Right lobe of liver (tissue), 6 donors: ENCODE measurements at regions not wholly inside any gene's neighbourhood (a gene's known extent, or its start where the extent isn't known, plus 50 kb on each side); places are given as distances from the start of the nearest gene placed in this dataset.

Experiments used
- ATAC-seq, 4 donors: fragments of 200-7000 bp; cut with Tn5 transposase; one replicate each; pipeline ENCODE4 v1.9.1; 2020; ENCODE audit warnings: mild to moderate bottlenecking in 4 of 4, moderate library complexity in 4 of 4
- DNase-seq, 3 donors: peaks; one replicate each; pipeline ENCODE4 v3.0.0-alpha.2; 2020
- H3K27ac ChIP-seq, 3 donors: fragments of 200-600 bp; one replicate each; pipeline ENCODE4 v1.8.0; 2022
- H3K27me3 ChIP-seq, 2 donors: fragments of 200-600 bp; one replicate each; pipeline ENCODE4 v1.8.0; 2022
- H3K36me3 ChIP-seq, 4 donors: fragments of 200-600 bp; sonication (generic) in 1 of 4; one replicate each; pipeline versions ENCODE4 v1.5.1 to v1.8.0; 2017 to 2022; ENCODE audit warnings: control low read depth in 1 of 4
- H3K4me1 ChIP-seq, 4 donors: fragments of 200-600 bp; sonication (generic) in 1 of 4; one replicate each; pipeline versions ENCODE4 v1.5.1 to v1.8.0; 2017 to 2022; ENCODE audit warnings: control low read depth in 1 of 4
- H3K4me3 ChIP-seq, 3 donors: fragments of 200-600 bp; one replicate each; pipeline ENCODE4 v1.8.0; 2022
- H3K9me3 ChIP-seq, 4 donors: fragments of 200-600 bp; sonication (generic) in 1 of 4; one replicate each; pipeline versions ENCODE4 v1.5.1 to v1.8.0; 2017 to 2022; ENCODE audit warnings: control low read depth in 1 of 4
- POLR2A ChIP-seq: fragments of 450-650 bp; IDR thresholded peaks from one replicate; pipeline ENCODE4 v1.6.1; 2017; ENCODE audit warnings: antibody characterized with exemption, mild to moderate bottlenecking
- WGBS: methylation state at CpG from one replicate; pipeline ENCODE4 v1.1.6; 2018; ENCODE audit warnings: low coverage, low lambda C conversion rate; ENCODE audit not compliant: insufficient coverage; ENCODE audit errors: missing lambda C conversion rate; 5-methylcytosine and 5-hydroxymethylcytosine counted together
- intact Hi-C, 2 donors: fragments of 100-400 bp; cut with DNase I; formaldehyde crosslinking; loops; one replicate each; pipeline versions ENCODE4 v1.11.2 to v1.14.1; 2022
- TF ChIP-seq, protein P1 (sequence below), 4 donors: fragments of 200-600 bp in 3 of 4; fragments of 450-650 bp in 1 of 4; IDR thresholded peaks; one replicate each; pipeline versions ENCODE4 v1.5.1 to v1.8.0; 2016 to 2022; ENCODE audit warnings: antibody characterized with exemption in 4 of 4, mild to moderate bottlenecking in 2 of 4
- donor health status: DM: no; HTN: yes; CAD: no.
- donor health status: DM: no; HTN: no; CAD: no.
- donor health status: DM: no; HTN: no; CAD: no.
- donor health status: DM: no; HTN: yes; CAD: no.
- donor health status: DM: no; HTN: yes; CAD: no.

DNA sequence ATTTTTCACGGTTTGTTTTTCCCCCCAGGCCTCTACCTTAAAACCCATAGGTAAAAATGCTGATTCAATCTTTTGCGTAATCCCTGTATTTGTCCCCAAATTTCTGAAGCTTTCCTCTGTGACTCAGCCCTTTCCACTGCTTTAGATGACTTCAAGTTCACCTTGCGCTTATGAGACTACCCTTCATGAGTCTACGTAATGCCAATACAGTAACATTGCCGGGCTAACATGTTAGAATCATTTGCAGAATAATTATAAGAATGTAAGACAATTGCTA is 283.0 kb downstream of the TMX3 start:
- TF ChIP-seq, protein P1, sequence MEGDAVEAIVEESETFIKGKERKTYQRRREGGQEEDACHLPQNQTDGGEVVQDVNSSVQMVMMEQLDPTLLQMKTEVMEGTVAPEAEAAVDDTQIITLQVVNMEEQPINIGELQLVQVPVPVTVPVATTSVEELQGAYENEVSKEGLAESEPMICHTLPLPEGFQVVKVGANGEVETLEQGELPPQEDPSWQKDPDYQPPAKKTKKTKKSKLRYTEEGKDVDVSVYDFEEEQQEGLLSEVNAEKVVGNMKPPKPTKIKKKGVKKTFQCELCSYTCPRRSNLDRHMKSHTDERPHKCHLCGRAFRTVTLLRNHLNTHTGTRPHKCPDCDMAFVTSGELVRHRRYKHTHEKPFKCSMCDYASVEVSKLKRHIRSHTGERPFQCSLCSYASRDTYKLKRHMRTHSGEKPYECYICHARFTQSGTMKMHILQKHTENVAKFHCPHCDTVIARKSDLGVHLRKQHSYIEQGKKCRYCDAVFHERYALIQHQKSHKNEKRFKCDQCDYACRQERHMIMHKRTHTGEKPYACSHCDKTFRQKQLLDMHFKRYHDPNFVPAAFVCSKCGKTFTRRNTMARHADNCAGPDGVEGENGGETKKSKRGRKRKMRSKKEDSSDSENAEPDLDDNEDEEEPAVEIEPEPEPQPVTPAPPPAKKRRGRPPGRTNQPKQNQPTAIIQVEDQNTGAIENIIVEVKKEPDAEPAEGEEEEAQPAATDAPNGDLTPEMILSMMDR (IDR thresholded peaks at IDR 0.05): no peak
- TF ChIP-seq POLR2A: no peak
- Histone ChIP-seq H3K9me3 (no peaks in the 10 kb centered on the region), H3K27me3 (no peaks in the 10 kb centered on the region), H3K27ac (no peak overlapping the region), H3K4me3 (no peak overlapping the region), H3K36me3 (no peaks in the 10 kb centered on the region), H3K4me1 (no peaks in the 10 kb centered on the region)
- intact Hi-C loops: no loop called here
- DNase-seq: no peak
- ATAC-seq: no peak
- 66% methylated on average over 5 of the region's 5 CpGs for WGBS

DNA sequence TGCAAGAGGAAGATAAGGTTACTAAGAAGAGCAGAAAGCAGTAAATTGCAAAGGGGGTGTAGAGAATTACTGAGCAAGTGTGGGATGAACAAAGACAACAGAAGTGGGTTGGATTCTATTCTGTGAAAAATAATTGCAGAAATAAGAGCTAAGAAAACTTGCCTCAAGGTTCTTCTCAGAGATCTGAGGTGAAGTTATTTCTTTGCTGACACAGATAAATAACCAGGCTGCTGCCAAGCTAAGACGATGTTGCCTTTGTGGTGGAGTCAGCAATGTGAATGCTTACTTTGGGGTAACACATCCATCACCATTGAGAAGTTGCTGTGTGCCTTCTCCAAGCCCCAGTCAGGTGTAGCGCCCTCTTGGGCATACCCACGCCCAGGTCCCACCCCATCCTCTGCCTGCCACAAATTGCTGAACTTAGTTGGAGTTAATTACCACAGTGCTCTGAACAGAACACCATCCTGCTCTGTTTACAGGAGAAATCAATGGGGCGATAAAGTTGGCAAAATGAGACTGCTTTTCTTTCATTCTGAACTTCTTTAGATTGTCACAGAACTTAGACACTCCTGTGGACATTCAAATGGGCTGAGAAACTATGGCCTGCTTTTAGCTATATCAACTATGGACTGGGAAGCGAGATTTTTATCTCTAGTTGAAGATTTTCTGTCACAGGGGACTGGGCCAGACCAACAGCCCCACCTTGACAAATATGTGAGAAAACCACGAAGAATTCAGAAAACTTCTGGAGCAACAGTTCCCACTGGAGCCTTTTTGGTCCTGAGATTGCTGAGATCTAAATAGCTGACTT is 283.6 kb downstream of the TMX3 start:
- TF ChIP-seq POLR2A: no peak
- TF ChIP-seq, protein P1 (IDR thresholded peaks at IDR 0.05): no peak

DNA sequence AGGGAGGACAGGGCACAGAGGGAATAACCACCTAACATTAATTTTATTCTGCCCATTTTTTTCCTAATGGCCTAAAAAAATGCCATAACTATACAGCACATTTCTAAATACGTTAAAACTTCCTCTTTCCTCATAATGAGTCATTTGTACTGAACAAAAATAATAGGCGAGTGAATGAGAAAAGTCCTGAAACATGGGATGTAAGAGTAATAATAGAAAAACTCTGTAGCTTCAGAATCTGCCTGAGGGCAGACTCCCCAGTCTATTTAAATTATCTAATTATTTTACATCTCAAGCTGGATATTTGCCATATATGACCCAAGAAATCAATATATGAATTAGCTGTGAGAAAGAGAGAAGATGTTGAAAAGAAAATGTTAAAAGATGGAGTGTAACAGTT is 285.1 kb downstream of the TMX3 start:
- ATAC-seq: no peak
- no peaks in the 10 kb centered on the region for H3K9me3 ChIP-seq
- H3K4me3 ChIP-seq: no peak overlapping the region
- no peak for DNase-seq
- no peak overlapping the region for H3K27ac ChIP-seq
- H3K4me1 ChIP-seq: no peaks in the 10 kb centered on the region
- intact Hi-C loops: no loop called here
- 37% methylated on average over 2 of the region's 2 CpGs for WGBS
- no peak for TF ChIP-seq POLR2A
- TF ChIP-seq, protein P1 (IDR thresholded peaks at IDR 0.05): no peak
- no peaks in the 10 kb centered on the region for H3K27me3 ChIP-seq
- H3K36me3 ChIP-seq: no peaks in the 10 kb centered on the region

More for the DNA sequence above, 283.6 kb downstream of the TMX3 start:
- Histone ChIP-seq H3K4me3 (no peak overlapping the region), H3K4me1 (no peaks in the 10 kb centered on the region), H3K27me3 (no peaks in the 10 kb centered on the region), H3K36me3 (no peaks in the 10 kb centered on the region), H3K27ac (no peak overlapping the region), H3K9me3 (no peaks in the 10 kb centered on the region)
- ATAC-seq (no peak), DNase-seq (no peak)
- intact Hi-C loops: no loop called here
- 50% methylated on average over 6 of the region's 6 CpGs for WGBS

DNA sequence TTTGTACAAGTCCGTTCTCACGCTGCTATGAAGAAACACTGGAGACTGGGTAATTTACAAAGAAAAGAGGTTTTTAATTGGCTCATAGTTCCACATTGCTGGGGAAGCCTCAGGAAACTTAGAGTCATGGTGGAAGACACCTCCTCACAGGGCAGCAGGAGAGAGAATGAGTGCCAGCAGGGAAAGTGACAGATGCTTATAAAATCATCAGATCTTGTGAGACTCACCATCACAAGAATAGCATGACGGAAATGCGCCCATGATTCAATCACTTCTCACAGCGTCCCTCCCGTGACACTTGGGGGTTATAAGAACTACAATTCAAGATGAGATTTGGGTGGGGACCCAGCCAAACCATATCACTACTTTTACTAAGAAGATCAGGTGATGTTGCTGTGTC is 285.8 kb downstream of the TMX3 start:
- Histone ChIP-seq H3K9me3 (no peaks in the 10 kb centered on the region), H3K27ac (no peak overlapping the region), H3K36me3 (no peaks in the 10 kb centered on the region), H3K27me3 (no peaks in the 10 kb centered on the region), H3K4me3 (no peak overlapping the region), H3K4me1 (no peaks in the 10 kb centered on the region)
- 66% methylated on average over 6 of the region's 6 CpGs for WGBS
- TF ChIP-seq, protein P1 (IDR thresholded peaks at IDR 0.05): no peak
- no peak for TF ChIP-seq POLR2A
- intact Hi-C loops: no loop called here
- DNase-seq: no peak
- ATAC-seq: no peak
